ENCODE measurements at regions not wholly inside any gene's neighbourhood (a gene's known extent, or its start where the extent isn't known, plus 50 kb on each side); places are given as distances from the start of the nearest gene placed in this dataset.
A peak's percentile ranks its signal among the peaks of the same experiment; 100 is the strongest.

DNA sequence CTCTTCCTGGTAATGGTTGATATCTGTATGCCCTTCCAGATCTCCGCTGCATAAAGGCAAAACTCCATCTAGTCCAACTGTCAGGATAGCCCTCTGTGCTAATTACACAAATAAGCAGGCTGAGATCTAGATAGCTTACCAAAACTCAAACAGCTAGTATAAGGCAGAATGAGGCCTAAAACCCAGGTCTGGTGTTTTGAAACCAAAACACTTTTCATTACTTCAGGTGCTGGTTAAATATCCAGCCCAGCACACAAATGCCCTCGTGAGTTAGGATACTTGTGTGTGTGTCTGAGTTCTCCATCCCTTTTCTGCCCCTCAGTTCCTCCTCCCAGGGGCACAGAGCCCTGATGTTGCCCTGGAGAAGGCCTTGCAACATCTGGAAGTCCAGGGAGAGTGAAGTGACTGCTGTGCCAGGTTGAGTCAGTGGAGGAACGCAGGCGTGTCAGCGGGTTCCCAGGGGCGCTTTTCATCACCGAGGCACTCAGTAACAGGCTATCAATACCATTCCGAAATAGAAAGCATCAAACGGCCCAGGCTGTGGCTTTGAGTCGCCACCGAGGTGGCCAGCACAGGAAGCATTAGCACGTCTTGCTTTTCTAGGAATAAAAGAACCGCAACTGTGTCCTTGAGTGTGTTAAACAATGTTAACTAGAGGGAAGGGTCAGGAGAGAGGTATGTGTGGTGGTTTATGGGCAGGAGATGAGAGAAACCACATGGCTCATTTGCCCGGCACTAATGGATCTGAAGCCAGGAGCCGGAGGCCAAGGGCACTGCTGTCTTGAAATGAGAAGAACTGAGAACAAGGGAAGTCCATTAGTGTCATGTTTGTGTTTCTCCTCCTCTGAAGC lies 90.7 kb upstream of the WLS start:
- Histone ChIP-seq H3K4me3 (ENCODE audit: insufficient read depth, low read depth, low read length) (no peak overlapping the region), H3K27me3 (ENCODE audit: control insufficient read depth, insufficient read depth, low read length) (no peaks in the 10 kb centered on the region), H3K36me3 (replicated peaks; ENCODE audit: control insufficient read depth, insufficient read depth, low read length) (no peaks in the 10 kb centered on the region)
- DNase-seq = no peak

DNA sequence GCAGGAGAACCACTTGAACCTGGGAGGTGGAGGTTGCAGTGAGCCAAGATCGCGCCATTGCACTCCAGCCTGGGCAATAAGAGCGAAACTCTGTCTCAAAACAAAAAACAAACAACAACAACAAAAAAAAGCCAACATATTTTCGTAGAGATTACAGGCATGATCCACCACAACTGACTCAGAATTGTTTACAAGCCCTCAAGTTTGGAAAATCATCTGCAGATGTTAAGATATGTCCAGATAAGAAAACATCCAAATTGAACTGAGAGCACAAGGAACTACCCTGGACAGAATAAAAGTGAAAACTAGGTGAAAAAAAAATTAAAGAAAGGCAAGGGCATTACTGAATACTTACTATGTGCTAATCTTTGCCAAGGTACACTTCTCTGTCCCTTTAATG lies 89.8 kb upstream of the WLS start:
- DNase-seq = no peak
- no peak overlapping the region for H3K4me3 ChIP-seq (ENCODE audit: insufficient read depth, low read depth, low read length)

DNA sequence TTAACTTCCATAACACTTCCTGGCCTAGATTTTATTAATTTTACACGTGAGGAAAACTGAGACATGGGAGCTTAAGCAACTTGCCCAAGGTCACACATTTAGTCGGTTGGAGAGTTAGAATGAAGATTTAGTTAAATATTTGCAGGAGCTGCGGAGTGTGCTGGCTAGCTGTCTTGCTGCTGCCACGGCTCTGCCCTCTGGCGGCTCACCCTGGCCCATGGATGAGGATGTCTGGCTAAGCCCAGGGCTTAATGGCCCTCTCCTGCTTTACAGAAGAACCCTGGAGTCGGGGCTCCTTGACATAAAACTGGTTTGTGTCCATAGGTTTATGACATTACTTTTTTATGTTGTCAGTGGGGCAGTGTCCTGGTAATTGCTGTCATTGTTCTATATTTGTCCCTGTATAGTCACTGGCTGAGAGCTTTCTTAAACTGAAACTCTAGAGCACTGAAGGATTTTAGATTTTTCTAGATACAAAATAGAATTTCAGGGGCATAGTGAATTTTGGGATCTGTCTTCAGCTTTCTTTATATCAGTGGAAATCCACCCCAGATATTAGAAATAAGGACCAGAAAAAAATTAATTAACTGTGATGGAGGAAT lies 88.9 kb upstream of the WLS start:
- H3K36me3 ChIP-seq (replicated peaks; ENCODE audit: control insufficient read depth, insufficient read depth, low read length) = no peaks in the 10 kb centered on the region
- H3K4me3 ChIP-seq (ENCODE audit: insufficient read depth, low read depth, low read length) = no peak overlapping the region
- DNase-seq = peak; percentile 34
- H3K27me3 ChIP-seq (ENCODE audit: control insufficient read depth, insufficient read depth, low read length) = no peaks in the 10 kb centered on the region

More for the DNA sequence above, 89.8 kb upstream of the WLS start:
- H3K27me3 ChIP-seq (ENCODE audit: control insufficient read depth, insufficient read depth, low read length) = no peaks in the 10 kb centered on the region
- H3K36me3 ChIP-seq (replicated peaks; ENCODE audit: control insufficient read depth, insufficient read depth, low read length) = no peaks in the 10 kb centered on the region

DNA sequence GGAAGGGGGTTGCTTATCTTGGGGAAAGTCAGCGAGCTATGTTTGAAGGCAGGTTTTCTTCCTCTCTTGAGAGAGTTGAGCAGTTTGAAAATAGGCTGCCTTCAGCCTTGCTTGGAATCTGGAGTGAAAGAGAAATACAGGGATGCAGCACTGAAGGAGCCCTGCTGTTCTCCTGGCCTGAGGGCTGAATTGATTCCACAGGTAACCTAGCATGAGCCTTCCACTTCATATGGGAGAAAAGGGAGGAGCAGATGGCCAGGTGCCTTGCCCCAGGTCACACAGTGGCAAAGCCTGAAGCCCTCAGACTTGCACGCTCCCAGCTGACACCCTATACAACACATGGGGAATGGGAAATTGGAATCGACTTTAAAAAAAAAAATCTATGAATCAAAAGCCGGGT lies 88.0 kb upstream of the WLS start:
- Histone ChIP-seq H3K36me3 (replicated peaks; ENCODE audit: control insufficient read depth, insufficient read depth, low read length) (no peaks in the 10 kb centered on the region), H3K27me3 (ENCODE audit: control insufficient read depth, insufficient read depth, low read length) (no peaks in the 10 kb centered on the region), H3K4me3 (ENCODE audit: insufficient read depth, low read depth, low read length) (no peak overlapping the region)
- DNase-seq = peak; percentile 10

DNA sequence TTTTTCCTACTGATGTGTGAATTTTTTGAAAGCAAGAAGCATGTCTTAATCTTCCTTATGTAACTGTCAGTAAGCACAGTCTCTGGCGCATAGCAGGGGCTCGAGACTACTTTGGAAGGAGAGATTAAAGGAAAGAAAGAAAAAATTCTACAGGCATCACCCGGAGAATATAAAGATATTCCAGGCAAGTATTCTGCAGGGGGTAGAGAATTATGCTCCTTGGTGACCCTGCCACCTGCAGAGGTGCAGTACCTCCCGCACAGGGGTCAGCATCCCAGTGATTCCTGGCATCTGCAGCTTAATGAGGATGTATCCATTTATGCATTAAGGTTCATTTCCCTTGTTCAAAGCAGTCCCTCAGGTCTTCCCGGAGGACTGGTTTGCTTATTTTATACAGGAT lies 87.6 kb upstream of the WLS start:
- no peak for DNase-seq
- Histone ChIP-seq H3K27me3 (ENCODE audit: control insufficient read depth, insufficient read depth, low read length) (no peaks in the 10 kb centered on the region), H3K36me3 (replicated peaks; ENCODE audit: control insufficient read depth, insufficient read depth, low read length) (no peaks in the 10 kb centered on the region), H3K4me3 (ENCODE audit: insufficient read depth, low read depth, low read length) (no peak overlapping the region)

DNA sequence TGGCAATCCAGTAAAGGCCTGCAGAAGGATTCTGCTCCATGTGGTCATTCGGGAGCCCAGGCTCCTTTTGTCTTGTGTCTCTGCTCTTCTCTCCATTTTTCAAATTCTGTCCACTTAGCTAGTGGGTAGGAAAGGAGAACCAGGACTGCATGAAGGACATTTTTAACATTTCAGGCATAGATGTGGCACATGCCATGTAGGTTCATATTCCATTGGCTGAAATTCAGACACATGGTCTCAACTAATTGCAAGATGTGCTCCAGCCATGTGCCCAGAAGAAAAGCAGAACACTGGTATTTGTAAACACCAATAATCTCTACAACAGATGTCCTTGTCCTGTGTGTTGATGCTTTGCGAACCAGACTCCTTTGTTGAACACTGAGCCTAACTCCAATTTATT lies 85.2 kb upstream of the WLS start:
- no peaks in the 10 kb centered on the region for H3K27me3 ChIP-seq (ENCODE audit: control insufficient read depth, insufficient read depth, low read length)
- no peak for DNase-seq
- no peaks in the 10 kb centered on the region for H3K36me3 ChIP-seq (replicated peaks; ENCODE audit: control insufficient read depth, insufficient read depth, low read length)
- H3K4me3 ChIP-seq (ENCODE audit: insufficient read depth, low read depth, low read length) = no peak overlapping the region

DNA sequence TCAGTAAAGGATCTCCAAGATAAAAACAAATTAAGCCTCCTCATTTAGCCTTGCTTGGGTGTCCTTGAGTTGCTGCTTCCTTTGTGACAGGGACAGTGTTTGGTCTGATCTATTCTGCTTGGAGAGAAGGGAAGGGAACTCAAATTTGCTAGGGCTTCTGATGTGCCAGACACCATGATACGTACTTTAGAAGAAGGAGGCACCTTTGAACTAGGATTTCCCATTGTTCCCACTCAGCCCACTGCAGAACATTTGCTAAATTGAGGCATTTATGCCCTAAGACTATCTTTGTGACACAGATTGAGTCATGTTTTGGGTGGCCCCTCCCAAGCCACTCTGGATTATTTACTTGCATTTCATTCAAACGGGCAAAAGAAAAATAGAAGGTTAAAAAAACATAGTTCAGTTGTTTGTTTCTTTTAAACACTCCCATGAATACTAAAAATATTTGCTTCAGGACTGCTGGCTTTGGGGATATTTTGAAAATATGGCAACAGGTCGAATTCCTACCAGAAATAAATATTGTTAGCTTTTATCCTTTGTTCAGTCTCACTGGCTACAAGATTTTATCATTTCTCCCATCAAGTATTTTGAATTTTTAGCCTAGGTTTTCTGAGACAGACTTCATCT lies 81.9 kb upstream of the WLS start:
- H3K27me3 ChIP-seq (ENCODE audit: control insufficient read depth, insufficient read depth, low read length) = peaks cover 2% of the 10 kb centered on the region; the same call in 1 of the 2 replicates
- no peak for DNase-seq
- no peaks in the 10 kb centered on the region for H3K36me3 ChIP-seq (replicated peaks; ENCODE audit: control insufficient read depth, insufficient read depth, low read length)
- no peak overlapping the region for H3K4me3 ChIP-seq (ENCODE audit: insufficient read depth, low read depth, low read length)

DNA sequence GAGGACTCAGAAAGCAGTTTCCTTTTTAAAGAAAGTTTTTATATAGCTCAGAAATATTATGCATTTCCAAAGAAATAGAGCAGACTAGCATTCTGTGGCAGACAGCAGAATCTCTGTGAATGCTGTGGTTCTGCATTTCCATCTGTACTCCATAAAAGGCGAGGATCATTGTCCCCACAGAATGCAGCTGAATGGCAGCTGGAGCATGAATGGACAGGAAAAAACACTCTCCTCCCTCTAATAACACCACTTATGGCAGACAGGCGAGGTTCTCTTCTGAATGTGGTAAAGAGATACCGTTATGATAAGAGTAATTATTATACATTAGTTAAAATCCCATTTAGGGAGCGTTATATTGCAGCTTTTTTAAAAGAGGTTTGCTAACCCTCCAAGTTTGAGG lies 81.4 kb upstream of the WLS start:
- peaks cover 2% of the 10 kb centered on the region; the same call in 1 of the 2 replicates for H3K27me3 ChIP-seq (ENCODE audit: control insufficient read depth, insufficient read depth, low read length)
- no peak overlapping the region for H3K4me3 ChIP-seq (ENCODE audit: insufficient read depth, low read depth, low read length)
- DNase-seq = no peak
- H3K36me3 ChIP-seq (replicated peaks; ENCODE audit: control insufficient read depth, insufficient read depth, low read length) = no peaks in the 10 kb centered on the region

DNA sequence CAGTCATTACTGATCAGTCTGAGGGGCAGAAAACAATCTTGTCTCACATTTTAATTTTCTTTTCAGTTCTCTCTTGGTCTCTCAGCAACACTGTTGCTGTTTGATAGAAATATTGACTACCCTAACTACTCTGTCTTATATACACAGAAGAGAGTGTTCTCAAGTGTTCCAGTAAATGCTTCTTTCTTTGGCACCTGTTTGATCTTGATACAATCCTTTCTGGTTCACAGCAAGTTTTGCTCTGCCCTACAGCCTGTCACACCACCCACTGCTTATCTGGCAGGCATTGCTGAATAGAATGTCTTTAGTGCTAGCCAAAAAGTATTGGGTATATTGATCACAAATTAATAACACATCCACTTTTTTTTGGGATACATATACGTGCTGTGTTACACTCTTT lies 75.7 kb upstream of the WLS start:
- Histone ChIP-seq H3K27me3 (ENCODE audit: control insufficient read depth, insufficient read depth, low read length) (peaks cover 2% of the 10 kb centered on the region; the same call in 1 of the 2 replicates), H3K4me3 (ENCODE audit: insufficient read depth, low read depth, low read length) (no peak overlapping the region), H3K36me3 (replicated peaks; ENCODE audit: control insufficient read depth, insufficient read depth, low read length) (no peaks in the 10 kb centered on the region)
- DNase-seq = no peak

DNA sequence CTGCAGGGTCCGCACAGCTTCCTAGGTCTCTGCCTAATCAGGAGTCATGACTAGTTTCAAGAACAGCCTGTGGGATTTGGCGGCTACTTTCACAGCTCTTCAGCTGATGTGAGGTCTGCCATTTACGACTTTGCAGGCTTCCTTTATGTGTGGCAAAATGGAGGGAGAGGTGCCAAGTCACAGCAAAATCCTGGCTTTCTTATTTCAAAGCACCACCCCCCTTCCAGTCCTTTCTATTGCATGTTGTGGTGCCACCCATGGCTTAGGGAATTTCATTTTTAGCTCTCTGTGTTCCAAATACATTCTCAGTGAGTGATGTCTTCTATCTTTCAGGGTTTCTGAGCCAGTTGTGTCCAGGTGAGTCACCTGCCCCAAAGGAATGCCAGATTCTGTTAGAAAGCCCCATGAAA lies 75.1 kb upstream of the WLS start:
- no peaks in the 10 kb centered on the region for H3K36me3 ChIP-seq (replicated peaks; ENCODE audit: control insufficient read depth, insufficient read depth, low read length)
- peaks cover 2% of the 10 kb centered on the region; the same call in 1 of the 2 replicates for H3K27me3 ChIP-seq (ENCODE audit: control insufficient read depth, insufficient read depth, low read length)
- no peak overlapping the region for H3K4me3 ChIP-seq (ENCODE audit: insufficient read depth, low read depth, low read length)
- no peak for DNase-seq

DNA sequence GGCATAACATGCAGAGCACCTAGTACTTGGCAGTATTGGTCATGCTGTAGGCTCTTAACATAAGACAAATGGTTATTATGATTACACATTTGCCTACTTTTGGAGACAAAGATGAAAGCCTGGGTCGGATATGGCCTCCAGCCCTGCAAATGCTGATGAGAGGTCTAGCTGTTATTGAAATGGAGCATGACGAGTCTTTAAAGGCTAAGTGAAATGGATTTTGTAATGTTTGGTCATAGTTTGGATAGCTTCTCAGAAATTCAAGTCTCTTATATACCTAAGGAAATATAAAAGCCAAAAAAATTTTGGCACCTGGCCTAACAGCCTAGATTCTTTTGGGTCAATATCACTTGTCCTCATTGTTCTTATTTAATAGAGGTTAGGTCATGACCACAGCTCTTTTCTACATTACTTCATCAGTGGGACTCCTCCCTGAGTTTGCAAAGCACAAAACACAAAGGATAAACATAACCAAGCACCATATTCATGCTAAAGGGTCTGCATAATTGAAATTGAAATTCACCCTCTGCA lies 69.2 kb upstream of the WLS start:
- Histone ChIP-seq H3K36me3 (replicated peaks; ENCODE audit: control insufficient read depth, insufficient read depth, low read length) (no peaks in the 10 kb centered on the region), H3K4me3 (ENCODE audit: insufficient read depth, low read depth, low read length) (no peak overlapping the region), H3K27me3 (ENCODE audit: control insufficient read depth, insufficient read depth, low read length) (peaks cover 4% of the 10 kb centered on the region)
- no peak for DNase-seq

DNA sequence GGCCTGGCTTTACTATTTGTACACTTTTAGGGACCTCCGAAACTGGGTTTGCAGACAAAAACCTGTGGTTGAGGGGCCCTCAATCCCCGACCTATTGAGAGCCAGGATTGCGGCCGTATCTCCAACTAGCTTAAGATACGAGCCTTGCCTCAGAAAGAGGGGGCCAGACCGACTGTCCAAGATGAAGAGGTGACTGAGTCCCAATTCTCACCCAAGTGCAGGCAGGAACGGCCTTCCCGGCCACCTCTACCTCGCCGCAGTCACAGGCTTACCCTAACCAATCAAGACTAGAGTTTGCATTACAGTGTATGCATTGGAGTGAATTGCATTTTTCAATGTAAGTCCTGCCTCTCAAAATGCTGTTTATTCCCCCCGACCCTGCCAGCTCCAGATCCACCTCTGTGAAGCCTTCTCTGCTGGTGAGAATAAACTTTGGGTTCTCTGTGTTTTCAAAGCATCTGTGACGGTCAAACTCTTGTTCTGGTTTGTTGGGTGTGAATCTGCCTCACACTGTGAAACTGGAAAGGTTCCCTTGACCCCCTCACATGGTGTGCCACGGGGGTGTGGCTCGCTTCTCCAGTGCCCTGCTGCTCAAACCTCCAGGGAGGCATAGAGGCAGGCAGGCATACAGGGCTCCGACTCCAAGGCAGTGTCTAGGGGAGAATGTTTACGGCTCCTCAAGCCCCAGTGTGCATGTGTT lies 62.2 kb upstream of the WLS start:
- DNase-seq = no peak
- peak overlapping the region; percentile 10 for H3K4me3 ChIP-seq (ENCODE audit: insufficient read depth, low read depth, low read length)

DNA sequence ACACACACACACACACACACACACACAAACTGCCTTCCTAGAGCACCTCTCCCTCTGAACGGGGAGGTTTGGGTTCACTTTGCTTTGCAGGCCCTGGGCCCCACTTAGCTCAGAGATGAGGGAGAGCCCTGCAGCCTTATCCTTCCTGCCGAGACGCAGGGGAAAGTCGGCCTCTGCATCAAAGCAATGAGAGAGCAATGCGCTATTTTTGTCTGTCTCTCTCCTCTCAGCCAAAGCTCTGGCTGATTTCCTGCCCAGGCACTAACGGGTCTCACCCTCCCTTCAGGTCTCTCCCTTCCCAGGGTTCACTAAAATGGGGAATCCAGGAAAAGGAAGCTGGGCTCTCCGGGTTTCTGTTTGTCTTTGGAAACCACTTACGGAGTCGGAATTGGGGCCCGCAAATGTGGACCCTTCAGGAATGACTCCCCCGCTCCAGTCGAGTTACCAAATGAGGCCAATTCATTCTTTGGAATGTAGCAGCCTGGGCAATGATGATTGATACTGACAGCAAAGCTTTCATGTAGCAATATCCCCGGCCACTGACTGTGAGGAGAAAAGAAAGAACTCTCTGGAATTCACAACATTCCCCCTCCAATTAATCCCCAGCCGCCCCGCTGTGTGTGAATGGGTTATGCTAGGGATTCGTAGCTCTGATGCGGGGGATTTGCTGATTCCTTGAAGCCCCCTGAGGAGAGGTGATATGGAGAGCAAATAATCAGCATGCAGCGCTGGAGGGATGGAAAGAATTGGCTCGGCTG lies 61.5 kb upstream of the WLS start:
- DNase-seq = peak; percentile 79

More for the DNA sequence above, 62.2 kb upstream of the WLS start:
- Histone ChIP-seq H3K36me3 (replicated peaks; ENCODE audit: control insufficient read depth, insufficient read depth, low read length) (no peaks in the 10 kb centered on the region), H3K27me3 (ENCODE audit: control insufficient read depth, insufficient read depth, low read length) (peaks cover 36% of the 10 kb centered on the region)

DNA sequence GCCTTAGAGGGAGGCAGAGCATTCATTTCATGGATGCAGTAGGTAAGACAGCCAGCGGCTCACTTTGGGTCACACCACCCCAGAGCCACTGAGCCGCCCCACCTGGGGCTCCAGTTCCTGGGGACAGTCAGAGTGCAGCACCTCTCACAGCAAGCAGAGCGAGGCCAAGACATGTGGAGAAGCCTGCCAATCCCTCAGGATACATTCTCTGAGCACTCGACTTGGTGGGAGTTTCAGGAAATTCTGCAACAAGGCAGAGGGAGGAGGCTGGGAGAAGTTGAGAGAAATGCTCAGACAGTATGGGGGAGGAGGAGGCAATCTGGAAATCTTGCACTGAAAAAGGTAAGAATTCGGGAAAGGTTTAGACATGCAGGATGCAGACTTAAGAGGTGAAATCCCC lies 60.8 kb upstream of the WLS start:
- Histone ChIP-seq H3K4me3 (ENCODE audit: insufficient read depth, low read depth, low read length) (no peak overlapping the region; the same call in 1 of the 2 replicates), H3K27me3 (ENCODE audit: control insufficient read depth, insufficient read depth, low read length) (peaks cover 36% of the 10 kb centered on the region), H3K36me3 (replicated peaks; ENCODE audit: control insufficient read depth, insufficient read depth, low read length) (no peaks in the 10 kb centered on the region)
- peak; percentile 25 for DNase-seq

More for the DNA sequence above, 61.5 kb upstream of the WLS start:
- no peaks in the 10 kb centered on the region for H3K36me3 ChIP-seq (replicated peaks; ENCODE audit: control insufficient read depth, insufficient read depth, low read length)
- H3K27me3 ChIP-seq (ENCODE audit: control insufficient read depth, insufficient read depth, low read length) = peaks cover 36% of the 10 kb centered on the region
- peak overlapping the region; percentile 10 for H3K4me3 ChIP-seq (ENCODE audit: insufficient read depth, low read depth, low read length)
